Prostate gland (tissue), 2 donors: ENCODE measurements at regions not wholly inside any gene's neighbourhood (a gene's known extent, or its start where the extent isn't known, plus 50 kb on each side); places are given as distances from the start of the nearest gene placed in this dataset.

Experiments used
- DNase-seq: peaks from one replicate; pipeline ENCODE4 v3.0.0-alpha.2; 2019; ENCODE audit warnings: low spot score
- H3K27ac ChIP-seq, 2 donors: fragments of 200-600 bp; sonication (generic); 2 replicates each; pipeline ENCODE4 v1.5.1; 2017 to 2019
- H3K27me3 ChIP-seq: fragments of 200-600 bp; sonication (generic); replicated peaks from 2 replicates; pipeline ENCODE4 v1.5.1; 2019; ENCODE audit not compliant: insufficient read depth
- H3K36me3 ChIP-seq, 2 donors: fragments of 200-600 bp; sonication (generic); 1 replicate in 1 of 2; 2 replicates in 1 of 2; pipeline versions ENCODE4 v1.5.1 to v1.8.1; 2017 to 2019
- H3K4me1 ChIP-seq: fragments of 200-600 bp; sonication (generic); replicated peaks from 2 replicates; pipeline ENCODE4 v1.5.1; 2019
- H3K4me3 ChIP-seq, 2 donors: fragments of 200-600 bp; sonication (generic); 2 replicates each; pipeline ENCODE4 v1.5.1; 2017 to 2019
- H3K9me3 ChIP-seq: fragments of 200-600 bp; sonication (generic); 2 replicates; pipeline ENCODE4 v1.5.1; 2017
- POLR2A ChIP-seq: fragments of 450-650 bp; IDR thresholded peaks from one replicate; pipeline ENCODE4 v1.6.1; 2016; ENCODE audit warnings: antibody characterized with exemption, mild to moderate bottlenecking
- POLR2AphosphoS5 ChIP-seq: sonication (generic); formaldehyde crosslinking; IDR thresholded peaks from one replicate; pipeline ENCODE4 v1.6.1; 2017; ENCODE audit warnings: antibody characterized with exemption
- WGBS: methylation state at CpG from one replicate; pipeline ENCODE4 v1.1.5; 2018; 5-methylcytosine and 5-hydroxymethylcytosine counted together
- intact Hi-C: fragments of 100-400 bp; cut with DNase I; formaldehyde crosslinking; loops from one replicate; pipeline ENCODE4 v1.14.2; 2022
- TF ChIP-seq, protein P1 (sequence below), 4 experiments: fragments of 200-600 bp in 2 of 4; fragments of 450-650 bp in 2 of 4; sonication (generic) in 2 of 4; IDR thresholded peaks; 1 replicate in 3 of 4; 2 replicates in 1 of 4; pipeline ENCODE4 v1.5.1; 2016 to 2019; ENCODE audit warnings: antibody characterized with exemption in 4 of 4, mild to moderate bottlenecking in 2 of 4, moderate library complexity in 2 of 4

DNA sequence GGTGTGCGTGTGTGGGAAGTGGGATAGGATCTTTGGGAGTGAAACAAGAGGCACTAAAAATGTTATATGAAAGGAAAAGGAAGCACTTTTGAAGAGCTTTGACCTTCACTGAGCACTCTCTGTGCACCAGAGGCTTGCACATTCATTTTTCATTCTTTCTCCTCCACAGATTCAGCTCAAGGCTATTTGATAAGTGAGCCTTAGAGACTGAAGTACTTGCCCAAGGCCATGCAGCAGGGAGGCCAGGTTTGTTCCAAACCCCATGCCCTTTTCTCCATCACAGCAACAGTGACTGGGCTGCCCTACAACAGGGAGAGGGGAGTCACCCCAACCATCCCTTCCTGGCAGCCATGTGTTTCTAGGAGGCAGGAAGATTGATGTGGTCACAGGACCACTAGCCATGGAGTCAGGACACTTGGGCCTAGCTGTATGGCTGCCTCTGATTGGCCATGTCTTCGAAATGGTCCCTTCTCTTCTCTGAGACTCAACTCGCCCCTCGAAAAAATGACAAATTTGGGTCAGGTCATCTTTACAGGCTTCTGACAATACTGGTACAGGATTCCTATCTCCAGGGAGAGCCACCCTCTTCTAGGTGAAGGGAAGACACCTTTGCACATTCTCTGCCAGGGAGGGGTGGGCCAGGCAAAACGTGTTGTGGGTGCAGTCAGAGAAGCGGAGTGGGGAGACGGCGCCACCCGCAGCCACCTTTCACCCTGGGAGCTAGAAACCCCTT lies 123.5 kb upstream of the MYCN start:
- WGBS, result 83% methylated on average over 9 of the region's 9 CpGs

DNA sequence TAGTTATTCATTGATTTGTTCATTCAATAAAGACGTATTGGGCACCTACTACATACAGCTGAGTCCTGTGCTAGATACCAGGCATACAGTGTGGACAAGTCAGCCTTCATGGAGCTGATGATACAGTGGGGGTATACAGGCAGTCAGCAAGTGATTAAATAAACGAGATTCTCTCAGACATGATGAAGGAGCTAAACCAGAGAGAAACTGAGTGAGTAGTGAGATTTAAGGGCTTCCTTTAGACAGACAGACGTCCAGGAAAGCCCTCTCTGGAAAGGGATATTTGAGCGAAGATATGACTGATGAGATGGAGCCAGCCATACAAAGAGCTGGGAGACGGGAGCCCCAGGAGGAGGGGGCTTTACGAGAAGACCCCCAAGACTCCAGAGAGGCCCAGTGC lies 122.6 kb upstream of the MYCN start:
- Histone ChIP-seq H3K36me3 (no peaks in the 10 kb centered on the region), H3K27me3 (no peaks in the 10 kb centered on the region), H3K9me3 (no peaks in the 10 kb centered on the region), H3K4me1 (no peaks in the 10 kb centered on the region), H3K27ac (no peak overlapping the region), H3K4me3 (no peak overlapping the region)
- WGBS, result 72% methylated on average over 6 of the region's 6 CpGs
- no peak for DNase-seq
- intact Hi-C loops, result no loop called here
- TF ChIP-seq POLR2A (no peak), POLR2AphosphoS5 (no peak)
- TF ChIP-seq, protein P1, sequence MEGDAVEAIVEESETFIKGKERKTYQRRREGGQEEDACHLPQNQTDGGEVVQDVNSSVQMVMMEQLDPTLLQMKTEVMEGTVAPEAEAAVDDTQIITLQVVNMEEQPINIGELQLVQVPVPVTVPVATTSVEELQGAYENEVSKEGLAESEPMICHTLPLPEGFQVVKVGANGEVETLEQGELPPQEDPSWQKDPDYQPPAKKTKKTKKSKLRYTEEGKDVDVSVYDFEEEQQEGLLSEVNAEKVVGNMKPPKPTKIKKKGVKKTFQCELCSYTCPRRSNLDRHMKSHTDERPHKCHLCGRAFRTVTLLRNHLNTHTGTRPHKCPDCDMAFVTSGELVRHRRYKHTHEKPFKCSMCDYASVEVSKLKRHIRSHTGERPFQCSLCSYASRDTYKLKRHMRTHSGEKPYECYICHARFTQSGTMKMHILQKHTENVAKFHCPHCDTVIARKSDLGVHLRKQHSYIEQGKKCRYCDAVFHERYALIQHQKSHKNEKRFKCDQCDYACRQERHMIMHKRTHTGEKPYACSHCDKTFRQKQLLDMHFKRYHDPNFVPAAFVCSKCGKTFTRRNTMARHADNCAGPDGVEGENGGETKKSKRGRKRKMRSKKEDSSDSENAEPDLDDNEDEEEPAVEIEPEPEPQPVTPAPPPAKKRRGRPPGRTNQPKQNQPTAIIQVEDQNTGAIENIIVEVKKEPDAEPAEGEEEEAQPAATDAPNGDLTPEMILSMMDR (IDR thresholded peaks at IDR 0.05), result no peak

More for the DNA sequence above, 123.5 kb upstream of the MYCN start:
- H3K4me3 ChIP-seq, result no peak overlapping the region
- intact Hi-C loops, result no loop called here
- H3K27ac ChIP-seq, result no peak overlapping the region
- no peaks in the 10 kb centered on the region for H3K9me3 ChIP-seq
- H3K27me3 ChIP-seq, result no peaks in the 10 kb centered on the region
- no peaks in the 10 kb centered on the region for H3K36me3 ChIP-seq
- DNase-seq, result no peak
- TF ChIP-seq POLR2A (no peak), POLR2AphosphoS5 (no peak)
- TF ChIP-seq, protein P1 (IDR thresholded peaks at IDR 0.05), result no peak
- H3K4me1 ChIP-seq, result no peaks in the 10 kb centered on the region

DNA sequence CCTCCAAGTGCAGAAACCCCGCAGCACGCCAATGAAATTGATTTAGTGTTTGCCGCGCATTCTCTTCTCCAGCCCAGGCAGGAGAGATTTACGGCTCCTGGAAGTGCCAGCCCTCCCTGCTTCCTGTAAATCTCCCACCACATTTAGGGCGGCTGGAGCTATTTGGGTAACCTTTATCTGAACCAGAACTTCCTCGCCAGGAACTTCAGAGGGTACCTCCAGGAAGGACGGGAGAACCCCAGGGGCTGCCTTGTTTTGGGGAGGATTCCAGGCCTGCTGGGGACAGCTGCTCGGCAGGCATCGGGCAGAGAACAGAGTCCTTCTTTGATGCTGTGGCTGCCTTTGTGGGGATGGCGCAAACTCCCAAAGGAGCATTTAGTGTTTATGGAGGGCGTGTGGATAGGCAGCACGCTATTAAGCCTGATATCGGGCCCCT lies 122.0 kb upstream of the MYCN start:
- intact Hi-C loops, result no loop called here
- no peak overlapping the region for H3K27ac ChIP-seq
- DNase-seq, result no peak
- no peak overlapping the region for H3K4me3 ChIP-seq
- no peaks in the 10 kb centered on the region for H3K9me3 ChIP-seq
- no peaks in the 10 kb centered on the region for H3K27me3 ChIP-seq
- WGBS, result 35% methylated on average over 14 of the region's 14 CpGs
- TF ChIP-seq POLR2AphosphoS5 (no peak), POLR2A (no peak)
- TF ChIP-seq, protein P1 (IDR thresholded peaks at IDR 0.05), result no peak
- H3K4me1 ChIP-seq, result no peaks in the 10 kb centered on the region
- H3K36me3 ChIP-seq, result no peaks in the 10 kb centered on the region

DNA sequence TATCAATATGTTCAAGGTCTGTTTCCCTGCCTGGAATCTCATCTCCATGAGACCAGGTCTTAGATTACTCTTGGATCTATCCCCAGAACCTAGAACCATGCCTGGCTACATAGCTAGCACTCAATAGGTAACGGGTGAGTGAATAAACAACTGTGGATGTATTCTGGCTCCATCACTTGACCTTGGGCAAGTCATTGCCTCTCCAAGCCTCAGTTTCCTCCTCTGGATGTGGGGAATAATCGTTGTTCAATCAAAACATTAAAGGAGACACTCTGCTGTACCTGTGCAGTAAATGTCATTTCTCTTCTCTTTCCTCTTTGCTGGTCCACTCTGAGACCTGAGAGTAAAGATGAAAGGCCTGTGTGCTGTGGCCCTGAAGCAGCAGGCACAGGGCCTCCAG lies 121.5 kb upstream of the MYCN start:
- TF ChIP-seq, protein P1 (IDR thresholded peaks at IDR 0.05), result no peak
- no peak for TF ChIP-seq POLR2A
- TF ChIP-seq POLR2AphosphoS5, result no peak
- Histone ChIP-seq H3K4me3 (no peak overlapping the region), H3K4me1 (no peaks in the 10 kb centered on the region), H3K27me3 (no peaks in the 10 kb centered on the region), H3K36me3 (no peaks in the 10 kb centered on the region), H3K9me3 (no peaks in the 10 kb centered on the region), H3K27ac (no peak overlapping the region)
- no peak for DNase-seq
- intact Hi-C loops, result no loop called here
- 93% methylated on average over 2 of the region's 2 CpGs for WGBS
